ENCODE measurements at regions not wholly inside any gene's neighbourhood (a gene's known extent, or its start where the extent isn't known, plus 50 kb on each side); places are given as distances from the start of the nearest gene placed in this dataset.

GRCh38 chr12:25419595-25419994 lies 133.5 kb downstream of the LMNTD1 start:
- Histone ChIP-seq H3K27ac (no peak overlapping the region), H3K4me1 (no peaks in the 10 kb centered on the region), H3K27me3 (no peaks in the 10 kb centered on the region), H3K36me3 (no peaks in the 10 kb centered on the region), H3K9me3 (no peaks in the 10 kb centered on the region), H3K4me3 (no peak overlapping the region)
- DNase-seq (ENCODE audit: low spot score in 2 of 2) = no peak
- intact Hi-C loops (cut with DNase I) = no loop called here
- no peak for TF ChIP-seq CTCF (IDR thresholded peaks at IDR 0.05)

GRCh38 chr12:25417071-25417470 lies 136.0 kb downstream of the LMNTD1 start:
- H3K4me3 ChIP-seq = no peak overlapping the region
- intact Hi-C loops (cut with DNase I) = no loop called here
- DNase-seq (ENCODE audit: low spot score in 2 of 2) = no peak
- H3K27ac ChIP-seq = no peak overlapping the region
- H3K4me1 ChIP-seq = no peaks in the 10 kb centered on the region
- H3K36me3 ChIP-seq = no peaks in the 10 kb centered on the region
- no peaks in the 10 kb centered on the region for H3K27me3 ChIP-seq
- no peak for TF ChIP-seq CTCF (IDR thresholded peaks at IDR 0.05)
- no peaks in the 10 kb centered on the region for H3K9me3 ChIP-seq

GRCh38 chr12:25416516-25416915 lies 136.6 kb downstream of the LMNTD1 start:
- Histone ChIP-seq H3K4me3 (no peak overlapping the region), H3K27ac (no peak overlapping the region), H3K9me3 (no peaks in the 10 kb centered on the region), H3K27me3 (no peaks in the 10 kb centered on the region), H3K36me3 (no peaks in the 10 kb centered on the region), H3K4me1 (no peaks in the 10 kb centered on the region)
- intact Hi-C loops (cut with DNase I) = no loop called here
- no peak for DNase-seq (ENCODE audit: low spot score in 2 of 2)
- no peak for TF ChIP-seq CTCF (IDR thresholded peaks at IDR 0.05)

- Histone ChIP-seq H3K36me3 (no peaks in the 10 kb centered on the region), H3K4me3 (no peak overlapping the region), H3K27me3 (no peaks in the 10 kb centered on the region), H3K4me1 (no peaks in the 10 kb centered on the region), H3K27ac (no peak overlapping the region), H3K9me3 (no peaks in the 10 kb centered on the region)
- DNase-seq (ENCODE audit: low spot score in 2 of 2) = no peak
- intact Hi-C loops (cut with DNase I) = no loop called here
- TF ChIP-seq CTCF (IDR thresholded peaks at IDR 0.05) = no peak
Measured at GRCh38 chr12:25415004-25415403, 138.1 kb downstream of the LMNTD1 start.

GRCh38 chr12:25412735-25413134 lies 140.3 kb downstream of the LMNTD1 start:
- Histone ChIP-seq H3K27ac (no peak overlapping the region), H3K36me3 (no peaks in the 10 kb centered on the region), H3K9me3 (no peaks in the 10 kb centered on the region), H3K4me1 (no peaks in the 10 kb centered on the region), H3K27me3 (no peaks in the 10 kb centered on the region), H3K4me3 (no peak overlapping the region)
- intact Hi-C loops (cut with DNase I) = no loop called here
- no peak for DNase-seq (ENCODE audit: low spot score in 2 of 2)
- no peak for TF ChIP-seq CTCF (IDR thresholded peaks at IDR 0.05)

- Histone ChIP-seq H3K27me3 (no peaks in the 10 kb centered on the region), H3K36me3 (no peaks in the 10 kb centered on the region), H3K4me1 (no peaks in the 10 kb centered on the region), H3K4me3 (no peak overlapping the region), H3K27ac (no peak overlapping the region), H3K9me3 (no peaks in the 10 kb centered on the region)
- intact Hi-C loops (cut with DNase I) = no loop called here
- TF ChIP-seq CTCF (IDR thresholded peaks at IDR 0.05) = no peak
- no peak for DNase-seq (ENCODE audit: low spot score in 2 of 2)
Measured at GRCh38 chr12:25404955-25405354, 148.1 kb downstream of the LMNTD1 start.
